Suppressor macrophage treated with lipopolysaccharide for 1 hour (primary cell): ENCODE measurements at regions not wholly inside any gene's neighbourhood (a gene's known extent, or its start where the extent isn't known, plus 50 kb on each side); places are given as distances from the start of the nearest gene placed in this dataset.
"Not testable (repeated sequence)": the region's sequence is repeated elsewhere in the genome, so short reads cannot be mapped to it uniquely, and the experiment has no call there.

Experiments used
- DNase-seq, 3 donors: peaks; one replicate each; pipeline ENCODE4 v3.0.0-alpha.2; 2020 to 2022

GRCh38 chr6:16039892-16040627 lies 88.8 kb upstream of the MYLIP start:
- not testable (repeated sequence) for DNase-seq

DNA sequence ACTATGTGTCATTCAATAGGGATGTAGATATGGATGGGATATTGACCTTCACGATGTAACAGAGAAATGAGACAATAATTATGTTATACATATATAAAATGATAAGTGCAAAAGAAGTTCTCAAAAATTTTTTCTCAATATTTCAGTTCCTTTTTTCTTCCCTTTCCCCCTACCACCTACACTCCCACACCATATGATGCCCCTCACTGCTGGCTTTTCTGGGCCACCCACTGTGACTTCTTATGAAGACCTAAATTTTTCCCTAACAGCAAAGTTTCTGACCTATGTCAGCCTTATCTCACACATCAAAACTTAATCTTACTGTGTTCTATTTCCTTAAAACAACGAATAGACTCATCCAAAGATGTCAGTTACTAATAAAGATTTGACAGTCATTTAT lies 89.9 kb upstream of the MYLIP start:
- DNase-seq: no peak

DNA sequence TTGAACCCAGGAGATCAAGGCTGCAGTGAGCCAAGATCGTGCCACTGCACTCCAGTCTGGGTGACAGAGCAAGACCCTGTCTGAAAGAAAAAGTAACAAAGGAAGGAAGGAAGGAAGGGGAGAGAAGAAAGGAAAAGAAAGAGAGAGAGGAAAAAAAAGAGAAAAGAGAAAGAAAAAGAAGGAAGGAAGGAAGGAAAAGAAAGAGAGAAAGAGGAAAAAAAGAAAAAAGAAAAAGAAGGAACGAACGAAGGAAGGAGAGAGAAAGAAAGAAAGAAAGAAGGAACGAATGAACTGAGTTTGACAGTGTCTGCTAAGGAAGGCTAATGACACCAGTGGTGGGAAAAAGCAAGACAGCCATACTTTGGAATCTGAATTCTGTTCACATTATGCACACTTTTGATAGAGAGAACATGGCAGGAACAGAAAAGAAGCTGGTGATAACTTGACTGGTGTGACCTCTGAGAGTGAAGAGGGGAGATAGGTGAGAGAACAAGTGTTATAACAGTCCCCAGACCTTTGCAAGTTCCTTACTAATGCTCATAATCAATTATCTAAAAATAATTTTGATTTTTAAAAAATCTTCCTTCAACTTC lies 93.3 kb upstream of the MYLIP start:
- no peak for DNase-seq

GRCh38 chr6:16033214-16033613 lies 95.7 kb upstream of the MYLIP start:
- DNase-seq: no peak

DNA sequence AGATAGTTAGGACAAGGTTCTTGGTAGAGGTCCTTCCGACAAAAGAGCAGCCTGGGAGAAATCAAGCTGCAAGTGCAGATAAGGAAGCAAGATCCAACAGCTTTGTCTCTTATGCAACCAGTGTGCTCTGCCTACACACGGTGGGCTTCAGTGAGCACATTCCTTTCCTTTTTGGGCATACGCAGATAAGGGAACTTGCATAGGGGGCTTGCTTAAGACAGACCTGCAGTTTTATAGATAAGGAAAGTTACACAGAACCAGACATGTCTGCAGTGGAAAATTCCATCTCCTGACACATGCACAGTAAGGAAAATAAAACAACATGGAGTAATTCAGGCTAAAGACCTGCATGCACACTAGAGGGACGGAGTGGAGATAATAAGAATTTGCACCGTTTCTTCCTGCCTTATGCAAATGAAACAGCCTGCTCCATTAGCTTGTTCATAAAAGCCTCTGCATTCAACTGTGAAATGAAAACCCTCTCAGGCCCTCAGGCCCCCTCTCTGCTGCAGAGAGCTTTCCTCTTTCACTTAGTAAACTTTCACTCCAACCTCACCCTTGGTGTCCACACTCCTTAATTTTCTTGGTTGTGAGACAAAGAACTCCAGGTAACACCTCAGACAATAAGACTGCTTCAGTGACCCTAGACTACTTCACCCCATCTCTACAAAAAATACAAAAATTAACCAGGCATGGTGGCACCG lies 97.5 kb upstream of the MYLIP start:
- no peak for DNase-seq

DNA sequence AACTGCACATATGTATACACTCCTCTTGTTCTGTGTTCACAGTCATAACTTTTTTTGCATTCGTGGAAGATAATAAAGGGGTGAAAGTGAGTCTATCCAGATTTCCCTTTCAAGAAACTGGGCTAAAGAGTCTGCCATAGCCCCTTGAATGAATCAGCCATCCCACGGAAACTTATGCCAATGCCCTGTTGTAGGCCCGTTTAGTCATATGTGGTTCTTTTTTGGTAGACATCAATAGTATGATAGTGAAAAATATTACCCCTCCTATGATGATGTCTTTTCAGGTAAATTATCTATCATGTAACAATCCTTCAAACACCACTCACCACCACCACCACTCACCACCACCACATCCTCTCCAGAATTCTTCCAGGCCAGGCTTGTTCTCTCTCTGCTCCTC lies 99.9 kb upstream of the MYLIP start:
- DNase-seq: no peak

- DNase-seq: no peak
Observed at GRCh38 chr6:16020259-16020658, 108.6 kb upstream of the MYLIP start.

DNA sequence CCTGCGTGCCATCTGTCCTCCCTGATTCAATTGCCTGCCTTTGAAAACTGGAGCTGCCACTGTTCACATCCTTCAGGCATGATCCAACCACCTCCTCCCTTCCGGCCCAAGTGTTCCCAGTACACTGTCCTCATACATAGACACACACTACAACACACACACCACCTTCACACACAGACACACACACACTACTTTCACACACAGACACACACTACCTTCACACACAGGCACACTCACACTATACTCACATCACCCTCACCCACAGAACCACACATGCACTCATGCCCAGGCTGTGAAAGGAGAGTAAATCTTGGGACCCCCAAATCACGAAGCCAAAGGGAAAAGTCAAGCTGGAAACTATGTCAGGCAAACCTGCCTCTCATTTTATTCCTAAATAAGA lies 109.4 kb upstream of the MYLIP start:
- no peak for DNase-seq

DNA sequence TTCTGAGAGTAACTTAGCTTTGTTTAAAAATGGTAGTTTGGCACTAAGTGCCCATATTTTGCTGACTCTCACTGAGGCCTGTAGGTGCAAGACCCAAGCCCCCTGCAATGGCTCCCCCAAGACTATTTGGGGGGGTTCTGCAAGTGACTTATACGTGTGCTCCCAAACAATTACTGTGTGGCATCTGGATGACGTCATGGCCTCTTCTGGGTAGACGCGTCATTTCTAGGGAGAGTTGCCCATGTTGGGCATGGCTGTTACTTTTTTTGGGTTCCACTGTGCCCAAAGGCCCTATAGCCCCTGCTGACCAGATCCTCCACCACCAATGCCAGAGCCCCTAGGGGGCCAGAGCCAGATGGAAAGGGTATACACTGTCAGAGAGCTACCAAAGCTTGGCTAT lies 110.3 kb upstream of the MYLIP start:
- no peak for DNase-seq

- DNase-seq: not testable (repeated sequence)
Observed at GRCh38 chr6:16014325-16014724, 114.6 kb upstream of the MYLIP start.

- DNase-seq: peak; percentile 39 to 54 (median 47)
Observed at GRCh38 chr6:16007146-16007545, 121.7 kb upstream of the MYLIP start.

GRCh38 chr6:16006681-16007080 lies 122.2 kb upstream of the MYLIP start:
- no peak for DNase-seq

- DNase-seq: peak; percentile 60 to 87 (median 67)
Observed at GRCh38 chr6:16004934-16005679, 123.8 kb upstream of the MYLIP start.

- DNase-seq: no peak
Observed at GRCh38 chr6:16003197-16003491, 125.7 kb upstream of the MYLIP start.

- no peak for DNase-seq
Observed at GRCh38 chr6:16002332-16003196, 126.3 kb upstream of the MYLIP start.

DNA sequence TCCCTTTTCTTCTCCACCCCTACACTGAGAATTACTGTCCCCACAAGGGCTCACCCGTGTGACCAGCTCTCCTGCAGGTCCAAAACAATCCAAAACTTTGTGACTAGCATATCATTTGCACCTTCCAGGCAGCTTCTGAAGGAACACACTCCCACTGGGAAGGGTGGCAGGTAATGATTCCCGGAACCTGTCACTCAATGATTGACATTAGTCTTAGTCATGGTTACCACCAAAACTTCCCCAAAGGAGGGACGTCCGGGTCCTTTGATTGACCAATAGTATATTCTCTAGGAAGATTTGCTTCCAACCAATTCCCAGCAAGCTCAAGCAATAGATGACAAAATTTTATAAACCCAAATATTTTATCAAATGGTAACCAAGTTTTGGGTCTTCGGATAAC lies 127.7 kb upstream of the MYLIP start:
- DNase-seq: no peak

- no peak for DNase-seq
Observed at GRCh38 chr6:15999201-15999600, 129.7 kb upstream of the MYLIP start.

DNA sequence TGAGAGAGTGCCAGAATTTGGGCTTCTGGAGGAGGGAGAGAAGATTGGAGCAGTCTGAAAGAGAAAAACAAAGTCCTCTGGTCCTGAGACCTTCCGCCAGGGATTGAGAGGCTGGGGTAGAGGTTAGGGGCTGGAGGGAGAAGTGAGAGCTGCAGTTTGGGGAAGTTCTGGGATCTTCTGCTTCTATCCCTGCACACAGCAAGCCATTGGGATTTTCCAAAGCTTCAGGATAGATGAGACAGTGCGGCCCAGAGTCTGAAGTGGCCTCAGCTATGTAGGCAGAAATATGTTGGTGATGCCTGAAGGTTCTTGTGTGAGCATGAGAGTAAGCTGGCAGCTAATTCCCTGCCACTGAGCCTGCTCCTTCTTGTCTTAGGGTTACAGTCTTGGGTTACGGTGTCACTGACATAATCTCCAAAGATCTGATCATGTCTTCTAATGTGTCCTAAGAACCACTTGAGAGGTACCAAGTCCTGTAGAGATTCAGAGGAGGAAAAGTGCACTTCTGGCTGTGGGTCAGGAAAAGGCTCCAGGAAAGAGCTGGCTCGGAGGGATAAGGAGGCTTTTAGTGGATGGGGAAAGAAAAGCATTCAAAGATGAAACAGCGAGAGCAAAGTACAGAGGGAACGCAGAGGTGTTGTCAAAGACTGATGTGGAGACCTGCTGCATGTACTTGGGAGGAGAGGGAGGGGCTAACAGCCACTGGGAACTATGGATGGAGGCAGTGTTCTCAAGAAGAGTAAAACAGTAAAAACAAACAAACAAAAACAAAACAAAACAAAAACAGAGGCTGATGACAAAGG lies 131.1 kb upstream of the MYLIP start:
- DNase-seq: peak; percentile 67 to 78 (median 73)

- DNase-seq: peak; percentile 36 to 46 (median 43)
Observed at GRCh38 chr6:15996030-15996429, 132.9 kb upstream of the MYLIP start.

DNA sequence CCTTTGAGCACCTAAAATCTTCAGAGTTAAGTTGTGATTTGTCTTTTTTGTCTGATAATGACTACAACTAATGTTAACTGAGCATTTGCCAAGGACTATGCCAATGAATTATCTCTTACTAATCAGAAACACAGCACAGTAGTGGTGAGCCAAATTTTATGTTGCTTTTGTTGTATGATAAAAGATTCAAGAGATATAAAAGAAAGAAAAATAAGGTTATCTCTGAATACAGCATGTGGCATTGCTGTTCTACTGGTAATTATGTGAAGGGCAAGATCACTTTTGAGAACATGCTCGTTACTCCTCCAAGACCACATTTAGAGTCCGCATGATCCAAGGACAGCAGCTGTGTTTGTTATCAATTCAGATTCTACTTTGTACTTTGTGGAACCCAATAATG lies 133.4 kb upstream of the MYLIP start:
- DNase-seq: no peak

- peak in 2 of 3 donors; percentile 17 to 25 for DNase-seq
Observed at GRCh38 chr6:15994814-15995459, 133.9 kb upstream of the MYLIP start.
